Stimulated activated CD4-positive, alpha-beta T cell treated with anti-CD3 and anti-CD28 coated beads, Interleukin-4, amount 100 ng/mL, for 48 hours (primary cell): ENCODE measurements at regions not wholly inside any gene's neighbourhood (a gene's known extent, or its start where the extent isn't known, plus 50 kb on each side); places are given as distances from the start of the nearest gene placed in this dataset.

ENCODE experiments used
- DNase-seq, 2 donors: peaks; one replicate each; pipeline ENCODE4 v3.0.0-alpha.2; 2020; ENCODE audit warnings: low read depth in 2 of 2

- DNase-seq, result no peak
These were observed 141.2 kb downstream of the URI1 start for GRCh38 chr19:30083125-30083681.

DNA sequence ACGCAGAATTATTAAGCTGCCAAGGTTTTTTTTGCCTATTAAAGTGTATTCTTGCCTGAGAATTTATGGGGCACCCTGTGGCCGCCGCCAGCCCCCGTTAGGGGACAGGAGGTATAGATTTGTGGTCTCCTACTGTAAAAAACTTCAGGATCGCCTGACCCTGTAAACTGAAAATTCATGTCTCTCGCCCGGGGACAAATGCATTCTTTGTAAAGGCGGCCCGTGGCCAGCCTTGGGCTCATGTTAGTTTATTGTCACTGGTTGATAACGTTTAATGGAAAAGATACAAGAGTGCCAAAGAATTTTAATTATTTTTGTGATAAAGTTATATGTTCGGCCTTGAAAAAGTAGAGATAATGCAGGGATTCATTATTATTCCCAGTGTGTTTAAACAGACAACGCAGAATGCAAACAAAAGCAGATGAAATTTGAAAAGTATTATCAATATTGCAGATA is 141.7 kb downstream of the URI1 start:
- no peak for DNase-seq

GRCh38 chr19:30084390-30084819 is 142.4 kb downstream of the URI1 start:
- no peak for DNase-seq

GRCh38 chr19:30085394-30085793 is 143.4 kb downstream of the URI1 start:
- no peak for DNase-seq

GRCh38 chr19:30086220-30086619 is 144.2 kb downstream of the URI1 start:
- no peak for DNase-seq

DNA sequence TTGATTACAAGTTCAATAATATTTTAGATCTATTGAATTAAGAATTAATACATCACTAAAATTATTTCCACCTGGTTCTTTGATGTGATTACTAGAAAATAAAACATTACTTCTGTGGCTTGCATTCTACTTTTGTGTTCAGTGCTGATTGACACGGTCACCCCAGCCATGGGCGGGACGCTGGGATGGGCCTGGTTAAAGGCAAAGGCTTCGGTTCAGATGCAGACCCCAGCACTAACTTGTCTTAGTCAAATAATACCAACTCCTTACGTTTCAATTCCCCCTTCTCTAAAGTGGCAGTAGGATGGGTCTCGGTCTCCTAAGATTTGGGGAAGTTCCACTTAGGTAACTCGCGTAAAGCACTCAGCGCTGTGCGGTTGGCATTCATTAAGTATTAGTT is 144.9 kb downstream of the URI1 start:
- no peak for DNase-seq

DNA sequence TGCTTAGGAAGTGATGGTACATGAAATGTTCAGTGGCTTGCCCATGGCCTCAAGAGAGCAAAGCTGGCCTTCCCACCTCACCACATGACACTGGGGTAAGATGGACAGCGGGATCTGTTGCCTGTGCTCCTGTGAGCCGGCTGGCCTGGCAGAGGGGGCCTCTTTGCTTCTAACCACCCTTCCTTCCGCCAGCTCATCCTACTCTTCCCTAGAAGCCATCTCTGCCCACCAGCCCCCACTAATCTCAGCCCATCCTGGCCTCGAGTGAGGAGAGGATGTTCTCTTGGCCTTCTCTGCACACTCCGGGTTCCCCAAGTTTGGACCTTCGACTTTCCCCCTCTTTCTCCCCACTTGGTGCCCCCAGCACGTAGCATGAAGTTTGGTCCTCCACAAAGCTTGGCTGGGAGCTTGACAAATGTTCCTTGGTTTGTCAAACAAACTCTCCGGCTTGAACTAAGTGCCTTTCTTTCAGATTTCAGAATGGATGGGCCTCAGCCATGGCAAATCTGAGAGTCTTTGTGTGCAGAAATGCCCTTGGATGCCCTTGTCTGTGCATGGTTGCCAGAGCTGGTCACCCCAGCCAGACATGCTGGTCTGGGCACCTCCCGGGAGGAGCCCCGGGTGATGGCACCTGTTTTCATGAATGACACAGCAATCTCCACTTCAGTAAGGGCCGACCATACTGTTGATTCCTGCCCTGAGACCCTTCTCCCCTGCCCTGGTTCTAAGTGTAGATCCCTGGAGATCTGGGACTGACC is 145.5 kb downstream of the URI1 start:
- DNase-seq, result no peak

DNA sequence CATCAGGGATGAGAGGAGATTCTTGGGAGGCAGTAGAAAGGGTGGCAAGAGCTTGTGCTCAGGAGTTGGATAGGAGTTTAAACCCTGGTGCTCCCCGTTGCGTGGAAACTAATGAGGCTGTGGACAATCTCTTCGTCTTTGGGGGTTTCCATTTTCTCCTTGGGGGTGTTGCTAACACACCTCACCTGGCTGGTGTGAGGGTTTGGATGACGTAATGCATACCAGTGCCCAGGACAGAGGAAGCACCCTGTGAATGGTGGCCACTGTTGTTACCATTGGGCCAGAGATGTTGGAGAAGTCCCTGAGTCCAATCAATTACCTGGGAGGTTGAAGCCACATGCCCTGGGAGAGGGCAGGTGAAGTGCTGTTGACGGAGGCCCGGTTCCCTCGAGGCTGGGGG is 146.5 kb downstream of the URI1 start:
- DNase-seq, result no peak

GRCh38 chr19:30089086-30089665 is 147.1 kb downstream of the URI1 start:
- DNase-seq, result no peak

- no peak for DNase-seq
These were observed 148.4 kb downstream of the URI1 start for GRCh38 chr19:30090476-30090875.

- no peak for DNase-seq
These were observed 148.9 kb downstream of the URI1 start for GRCh38 chr19:30090963-30091362.

DNA sequence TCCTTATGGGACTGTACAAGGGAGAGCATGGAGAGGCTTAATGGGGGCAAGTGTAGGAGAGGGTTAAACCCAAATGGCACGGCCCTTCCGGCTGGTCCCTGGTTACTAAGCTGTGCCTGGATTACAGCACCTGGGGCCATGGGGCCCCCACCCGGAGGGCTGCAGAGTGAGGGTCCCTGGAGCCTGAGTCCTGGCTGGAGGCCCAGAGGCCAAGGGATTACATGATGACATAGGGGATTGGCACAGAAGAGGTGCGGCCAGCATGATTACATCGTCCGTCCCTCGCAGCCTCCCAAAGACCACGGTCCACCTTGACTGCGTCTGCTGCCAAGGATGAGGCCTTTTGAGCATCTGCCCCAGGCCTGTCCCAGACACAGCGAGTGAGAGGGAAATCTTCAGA is 149.4 kb downstream of the URI1 start:
- no peak for DNase-seq

- DNase-seq, result no peak
These were observed 149.8 kb downstream of the URI1 start for GRCh38 chr19:30091856-30092255.

- DNase-seq, result no peak
These were observed 150.9 kb downstream of the URI1 start for GRCh38 chr19:30092721-30093569.

DNA sequence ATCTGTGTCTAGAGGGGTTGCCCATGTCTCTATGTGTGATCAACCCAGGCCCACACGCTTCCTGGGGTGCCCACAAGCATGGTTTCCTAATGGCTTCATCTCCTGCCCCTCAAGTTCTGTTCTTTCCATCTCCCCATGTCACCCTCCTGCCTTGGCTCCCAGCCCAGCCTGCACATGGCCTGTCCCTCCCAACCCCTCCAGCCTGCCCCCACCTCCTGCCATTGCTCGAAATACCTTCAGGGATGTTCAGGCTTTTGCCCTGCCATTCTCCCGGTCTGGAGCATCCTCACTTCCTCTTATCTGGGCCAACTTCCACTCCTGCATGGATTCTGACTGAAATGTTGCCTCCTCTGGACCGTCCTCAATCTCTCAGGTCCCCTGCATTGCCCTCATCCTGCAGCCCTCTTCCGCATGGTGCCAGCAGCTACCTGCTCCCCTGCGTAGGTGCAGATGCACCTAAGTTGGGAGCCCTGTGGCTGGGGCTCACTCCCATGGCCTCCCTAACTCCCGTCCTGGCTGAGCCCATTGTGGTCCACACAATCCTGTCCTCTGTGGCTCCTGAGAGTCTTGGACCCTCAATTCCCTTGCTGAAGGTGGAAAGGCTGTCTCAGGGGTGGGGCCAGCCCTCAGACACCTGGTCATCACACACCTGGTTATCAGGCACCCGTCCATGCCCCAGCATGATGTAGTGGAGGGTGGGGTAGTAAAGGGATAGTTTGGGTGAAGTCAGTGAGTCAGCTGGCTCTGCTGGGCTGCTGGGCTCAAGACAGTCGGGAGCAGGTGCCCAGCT is 152.1 kb downstream of the URI1 start:
- no peak for DNase-seq

GRCh38 chr19:30094756-30095140 is 152.7 kb downstream of the URI1 start:
- no peak for DNase-seq

GRCh38 chr19:30095171-30095570 is 153.1 kb downstream of the URI1 start:
- no peak for DNase-seq

DNA sequence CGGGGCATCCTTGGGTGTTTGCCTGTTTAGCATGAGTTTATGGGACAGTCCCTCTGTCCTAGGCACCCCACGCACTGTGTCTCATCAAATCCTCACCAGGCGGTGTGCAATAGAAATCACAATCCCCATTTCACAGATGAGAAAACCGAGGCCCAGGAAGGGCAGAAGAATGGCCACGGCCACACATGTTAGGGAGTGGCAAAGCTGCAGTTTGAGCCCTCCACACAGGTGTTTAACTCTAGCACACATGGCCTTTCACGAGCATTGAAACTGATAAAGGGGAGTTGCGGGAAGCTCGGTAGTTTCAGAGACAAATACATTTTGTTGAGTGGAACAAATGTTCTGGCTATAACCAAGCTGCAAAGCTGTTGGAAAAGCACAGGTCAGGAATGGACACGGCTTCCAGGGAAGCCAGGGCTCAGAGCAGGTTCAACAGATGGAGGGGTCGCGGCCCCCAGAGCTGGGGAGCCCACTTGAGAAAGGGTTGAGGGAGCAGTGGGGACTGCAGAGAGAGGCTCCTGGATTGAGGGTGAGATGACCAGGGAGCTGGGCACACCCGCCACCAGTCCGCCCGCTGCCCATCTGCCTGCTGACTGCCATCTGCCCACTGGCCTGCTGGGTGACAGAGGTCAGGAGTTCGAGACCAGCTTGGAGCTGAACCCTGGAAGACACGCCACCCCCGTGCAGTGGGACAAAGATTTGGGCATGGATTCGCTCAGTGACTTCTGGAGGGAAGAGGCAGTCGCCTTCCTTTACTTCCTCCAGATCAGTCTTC is 154.7 kb downstream of the URI1 start:
- no peak for DNase-seq

DNA sequence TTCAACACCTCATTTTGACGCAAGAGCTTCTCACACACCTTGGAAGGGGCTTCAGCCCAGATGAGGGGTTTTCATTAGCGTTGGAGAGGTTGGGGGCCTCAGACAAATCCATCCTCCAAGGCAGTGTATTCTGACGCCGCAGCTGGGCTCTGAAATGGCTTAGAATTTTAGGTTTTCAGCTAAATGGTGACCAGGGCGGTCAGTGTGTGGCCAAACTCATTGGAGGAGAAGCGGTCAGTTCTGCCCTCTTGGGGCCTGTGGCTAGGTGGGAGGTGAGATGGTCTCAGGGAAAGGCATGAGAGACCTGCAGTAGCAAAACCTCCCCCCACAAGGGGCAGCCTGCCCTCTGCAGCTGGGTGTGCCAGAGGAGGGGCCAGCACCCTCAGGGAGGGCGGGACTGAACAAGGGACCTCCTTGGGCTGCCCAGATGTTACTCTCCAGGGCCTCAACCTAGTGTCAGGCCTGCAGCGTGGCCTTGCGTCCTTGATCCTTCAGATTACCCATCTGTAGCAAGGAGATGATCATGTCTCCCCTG is 155.8 kb downstream of the URI1 start:
- DNase-seq, result no peak

DNA sequence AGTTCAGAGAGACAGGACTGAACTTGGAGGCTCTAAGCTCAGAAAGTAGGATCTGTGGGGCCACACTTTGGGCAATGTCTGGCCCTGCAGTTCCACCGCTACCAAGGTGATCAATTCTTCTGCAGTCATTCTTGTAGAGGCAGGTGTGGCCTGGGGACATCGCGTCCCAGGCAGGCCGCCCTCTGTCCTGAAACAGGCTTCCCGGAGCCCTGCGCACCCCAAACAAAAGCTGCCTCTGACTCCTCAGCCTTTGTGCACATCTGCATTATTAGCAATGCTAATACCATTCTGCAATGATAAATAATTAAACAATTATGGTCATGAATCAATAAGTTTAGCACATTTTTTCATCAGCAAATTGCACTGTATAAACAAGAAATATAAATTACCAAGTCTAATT is 160.2 kb downstream of the URI1 start:
- DNase-seq, result no peak

DNA sequence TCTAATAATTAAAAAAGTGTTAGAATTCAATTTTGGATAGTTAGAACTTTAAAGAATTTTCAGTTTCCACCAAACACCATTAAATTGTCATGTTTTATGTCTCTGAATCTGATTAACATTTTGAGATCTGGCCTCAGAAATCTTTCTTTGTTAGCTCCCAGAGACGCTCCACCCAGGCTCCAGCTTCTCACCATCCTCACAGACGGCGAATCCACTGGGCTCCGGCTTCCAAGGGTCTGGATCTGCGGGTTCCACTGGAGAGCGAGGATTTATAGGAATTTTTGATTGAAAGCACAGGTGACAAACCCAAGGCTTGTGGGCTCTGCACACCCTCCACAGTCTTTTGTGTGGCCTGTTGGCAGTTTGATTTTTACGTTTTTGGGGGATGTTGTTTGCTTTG is 160.6 kb downstream of the URI1 start:
- DNase-seq, result no peak
